Iris pigment epithelial cell (primary cell): ENCODE measurements at regions not wholly inside any gene's neighbourhood (a gene's known extent, or its start where the extent isn't known, plus 50 kb on each side); places are given as distances from the start of the nearest gene placed in this dataset.
"Not testable (repeated sequence)": the region's sequence is repeated elsewhere in the genome, so short reads cannot be mapped to it uniquely, and the experiment has no call there.

Experiments
- DNase-seq: peaks from one replicate; pipeline ENCODE4 v3.0.0-alpha.2; 2011; ENCODE audit warnings: low read depth

- DNase-seq, result no peak
Measured at GRCh38 chr6:20341096-20341495, 60.6 kb upstream of the E2F3 start.

GRCh38 chr6:20341564-20341963 is 60.1 kb upstream of the E2F3 start:
- no peak for DNase-seq

GRCh38 chr6:20346948-20347347 is 54.7 kb upstream of the E2F3 start:
- DNase-seq, result not testable (repeated sequence)

- DNase-seq, result no peak
Measured at GRCh38 chr6:20348041-20348440, 53.6 kb upstream of the E2F3 start.

GRCh38 chr6:20349225-20349624 is 52.5 kb upstream of the E2F3 start:
- DNase-seq, result no peak

GRCh38 chr6:20350215-20350614 is 51.5 kb upstream of the E2F3 start:
- peak; percentile 68 for DNase-seq

- DNase-seq, result no peak
Measured at GRCh38 chr6:20351534-20351933, 50.1 kb upstream of the E2F3 start.
